ENCODE measurements at regions not wholly inside any gene's neighbourhood (a gene's known extent, or its start where the extent isn't known, plus 50 kb on each side); places are given as distances from the start of the nearest gene placed in this dataset.

- TF ChIP-seq EZH2 (IDR thresholded peaks at IDR 0.05; ENCODE audit: insufficient read depth, poor library complexity, severe bottlenecking) (no peak), EZH2phosphoT487 (IDR thresholded peaks at IDR 0.05; ENCODE audit: insufficient read depth, low read depth) (no peak)
Observed at GRCh38 chr5:127216898-127217675, 73.5 kb upstream of the MEGF10 start.
